Mucosa of gallbladder (tissue), 1 donor: ENCODE measurements at regions not wholly inside any gene's neighbourhood (a gene's known extent, or its start where the extent isn't known, plus 50 kb on each side); places are given as distances from the start of the nearest gene placed in this dataset.

Source experiments
- DNase-seq: peaks from one replicate; pipeline ENCODE4 v3.0.0-alpha.2; 2020; ENCODE audit warnings: low spot score
- donor health status: DM: no; HTN: no; CAD: no.

DNA sequence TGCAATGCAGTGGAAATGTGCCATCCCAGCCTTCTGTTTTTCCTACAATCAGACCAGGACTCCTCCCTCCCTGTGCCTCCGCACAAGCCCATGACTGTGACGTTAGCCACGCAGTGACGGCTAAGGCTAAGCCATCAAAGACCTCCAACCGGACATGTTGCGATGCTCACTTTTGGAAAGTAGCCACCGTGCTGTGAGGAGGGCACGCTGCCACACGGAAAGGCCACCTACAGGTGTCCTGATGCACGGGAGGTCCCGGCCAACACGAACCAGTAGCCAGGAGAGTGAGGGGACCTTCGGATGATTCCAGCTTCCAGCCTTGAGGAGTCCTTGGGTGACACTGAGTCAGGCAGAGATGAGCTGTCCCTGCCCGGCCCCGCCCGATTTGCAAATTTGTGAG lies 53.9 kb downstream of the FOXL1 start:
- DNase-seq: no peak

GRCh38 chr16:86632944-86633343 lies 54.6 kb downstream of the FOXL1 start:
- no peak for DNase-seq

DNA sequence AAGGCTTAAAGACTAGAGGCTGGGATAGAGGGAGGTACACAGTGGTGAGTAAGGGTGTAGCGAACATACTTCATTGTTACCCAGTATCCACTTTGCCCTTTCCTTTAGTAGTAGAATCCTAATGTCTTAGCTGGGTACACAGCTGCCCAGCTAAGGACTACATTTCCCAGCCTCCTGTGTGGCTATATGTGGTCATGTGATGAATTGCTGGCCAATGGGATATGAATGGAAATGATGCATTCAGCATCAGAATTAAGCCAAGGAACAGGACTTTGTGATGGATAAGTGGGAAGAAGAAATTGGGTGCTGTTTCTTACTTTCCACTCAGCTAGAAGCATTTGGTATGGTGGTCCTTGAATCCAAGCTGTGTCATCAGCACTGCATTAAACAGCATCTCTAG lies 55.9 kb downstream of the FOXL1 start:
- no peak for DNase-seq

DNA sequence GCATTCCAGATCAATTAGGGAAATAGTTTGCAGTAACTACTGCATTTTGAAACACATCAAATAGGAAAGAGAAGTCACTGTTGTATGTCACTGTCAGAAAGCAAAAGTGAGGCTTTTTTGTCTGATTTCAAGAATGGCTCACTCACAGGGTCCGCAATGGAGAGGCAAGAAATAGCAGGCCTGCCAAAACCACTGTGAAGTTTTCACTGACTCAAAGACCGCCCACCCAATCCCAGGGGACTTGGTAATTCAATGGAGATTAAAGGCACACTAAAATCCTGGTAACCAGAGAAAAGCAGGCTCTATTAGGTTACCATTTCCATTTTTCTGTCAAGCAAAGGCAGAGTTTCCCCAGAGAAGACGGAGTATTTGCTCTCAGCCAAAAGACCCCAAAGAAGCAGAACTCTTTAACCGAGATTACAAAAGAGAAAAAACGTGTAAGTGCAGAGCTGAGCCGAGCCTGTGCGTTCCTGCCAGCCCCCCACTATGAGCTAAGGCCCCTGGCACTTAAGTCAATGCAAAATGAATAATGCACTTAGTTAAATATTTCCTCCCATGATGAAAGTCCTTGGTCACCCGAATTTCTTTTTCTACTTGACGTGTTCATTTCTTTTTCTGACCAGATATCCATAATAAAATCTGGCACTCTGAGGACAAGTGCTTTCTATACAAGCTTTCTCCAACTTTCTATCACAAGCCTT lies 57.0 kb downstream of the FOXL1 start:
- no peak for DNase-seq

DNA sequence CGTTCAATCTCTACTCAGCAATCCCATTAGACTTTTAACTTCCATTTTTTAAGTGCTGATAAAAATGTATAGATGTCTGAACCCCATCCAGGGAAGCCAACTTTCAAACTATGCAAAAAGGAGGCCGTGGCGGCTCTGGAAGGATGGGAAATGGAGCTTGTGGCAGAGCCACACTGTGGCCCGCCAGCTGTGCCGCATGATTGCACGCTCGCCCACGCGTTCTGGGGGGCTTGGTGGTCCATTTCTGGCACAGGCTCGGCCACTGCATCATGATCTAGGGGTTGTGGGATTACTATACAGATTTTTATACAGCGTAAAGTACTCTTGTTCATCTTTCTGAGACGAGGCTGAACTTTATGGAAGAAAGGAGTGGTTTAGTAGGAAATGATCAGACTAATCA lies 57.6 kb downstream of the FOXL1 start:
- no peak for DNase-seq

GRCh38 chr16:86637744-86638143 lies 59.4 kb downstream of the FOXL1 start:
- DNase-seq: no peak

DNA sequence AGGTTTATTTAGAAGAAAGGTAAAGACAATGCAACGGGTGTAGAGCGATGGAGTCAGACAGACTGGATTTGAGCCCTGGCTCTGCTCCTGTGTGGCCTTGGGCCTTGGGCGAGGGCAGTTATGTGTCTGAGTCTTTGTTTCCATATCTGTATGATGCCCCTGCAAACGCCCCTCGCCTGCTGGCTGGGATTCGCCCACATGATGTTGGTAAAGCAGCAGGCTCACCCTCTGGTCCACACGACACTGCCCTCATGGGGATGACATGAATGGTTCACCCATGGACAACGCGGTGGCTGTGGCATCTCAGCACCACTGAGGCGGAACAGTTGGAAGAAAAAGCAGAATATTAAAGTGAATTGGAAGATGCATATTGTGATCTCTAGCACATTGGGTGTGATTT lies 60.3 kb downstream of the FOXL1 start:
- no peak for DNase-seq

- no peak for DNase-seq
Observed at GRCh38 chr16:86639354-86639753, 61.0 kb downstream of the FOXL1 start.

DNA sequence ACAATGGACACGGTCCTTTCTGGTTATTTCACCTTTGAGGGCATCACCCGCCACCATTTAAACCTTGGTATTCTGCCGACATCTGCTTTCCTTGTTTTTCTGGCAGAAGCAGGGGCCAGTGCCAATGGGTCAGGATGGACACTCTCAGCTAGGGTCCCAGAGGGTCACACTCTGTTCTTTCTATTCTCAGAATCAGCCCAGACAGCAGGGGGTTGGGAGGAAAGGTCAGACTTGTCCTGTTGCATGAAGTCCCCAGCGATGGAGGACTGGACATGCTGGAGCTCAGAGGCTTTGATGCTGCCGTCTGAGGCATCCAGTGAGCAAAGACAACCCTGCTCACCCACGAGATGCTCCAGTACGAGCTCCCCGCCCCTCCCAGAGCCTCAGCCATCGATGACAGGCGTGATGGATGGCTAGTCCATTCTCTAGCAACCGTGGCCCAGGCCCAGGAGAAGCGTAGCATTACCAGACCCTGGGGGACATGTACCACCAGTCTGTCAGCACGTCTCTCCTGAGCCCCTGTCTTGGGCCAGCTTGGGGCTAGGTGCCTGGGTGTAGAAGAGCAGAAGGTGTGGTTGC lies 62.0 kb downstream of the FOXL1 start:
- no peak for DNase-seq

- no peak for DNase-seq
Observed at GRCh38 chr16:86642087-86642486, 63.7 kb downstream of the FOXL1 start.

GRCh38 chr16:86643671-86644070 lies 65.3 kb downstream of the FOXL1 start:
- no peak for DNase-seq

GRCh38 chr16:86647561-86647960 lies 69.2 kb downstream of the FOXL1 start:
- no peak for DNase-seq

- no peak for DNase-seq
Observed at GRCh38 chr16:86649875-86650274, 71.5 kb downstream of the FOXL1 start.

DNA sequence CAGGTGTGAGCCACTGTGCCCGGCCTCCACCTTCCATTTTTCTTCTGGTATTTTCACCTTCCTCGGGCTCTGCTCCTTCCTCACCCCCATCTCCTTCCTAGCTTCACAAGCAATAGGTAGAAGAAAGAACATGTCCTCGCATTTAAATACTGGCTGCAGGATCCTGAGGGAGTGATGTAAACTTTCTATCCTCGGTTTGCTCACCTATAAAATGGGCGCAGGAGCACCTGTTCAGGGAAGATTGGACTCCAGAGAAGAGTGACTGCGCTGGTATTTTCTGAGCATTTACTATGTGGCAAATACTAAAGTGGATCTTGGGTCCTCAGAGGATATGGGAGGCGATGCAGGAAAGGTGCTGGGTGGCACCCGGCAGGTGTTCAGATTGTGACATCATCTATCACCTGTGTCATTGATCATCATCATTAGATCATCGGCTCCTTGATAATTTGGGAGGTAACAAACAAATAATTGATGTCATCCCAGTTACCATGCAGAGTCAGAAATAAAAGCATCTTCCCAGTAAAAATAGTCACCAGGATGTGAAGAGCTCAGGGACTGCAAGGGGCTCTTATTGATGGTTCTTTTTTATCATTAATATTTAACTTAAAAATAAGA lies 72.8 kb downstream of the FOXL1 start:
- no peak for DNase-seq

- no peak for DNase-seq
Observed at GRCh38 chr16:86651823-86652222, 73.5 kb downstream of the FOXL1 start.

DNA sequence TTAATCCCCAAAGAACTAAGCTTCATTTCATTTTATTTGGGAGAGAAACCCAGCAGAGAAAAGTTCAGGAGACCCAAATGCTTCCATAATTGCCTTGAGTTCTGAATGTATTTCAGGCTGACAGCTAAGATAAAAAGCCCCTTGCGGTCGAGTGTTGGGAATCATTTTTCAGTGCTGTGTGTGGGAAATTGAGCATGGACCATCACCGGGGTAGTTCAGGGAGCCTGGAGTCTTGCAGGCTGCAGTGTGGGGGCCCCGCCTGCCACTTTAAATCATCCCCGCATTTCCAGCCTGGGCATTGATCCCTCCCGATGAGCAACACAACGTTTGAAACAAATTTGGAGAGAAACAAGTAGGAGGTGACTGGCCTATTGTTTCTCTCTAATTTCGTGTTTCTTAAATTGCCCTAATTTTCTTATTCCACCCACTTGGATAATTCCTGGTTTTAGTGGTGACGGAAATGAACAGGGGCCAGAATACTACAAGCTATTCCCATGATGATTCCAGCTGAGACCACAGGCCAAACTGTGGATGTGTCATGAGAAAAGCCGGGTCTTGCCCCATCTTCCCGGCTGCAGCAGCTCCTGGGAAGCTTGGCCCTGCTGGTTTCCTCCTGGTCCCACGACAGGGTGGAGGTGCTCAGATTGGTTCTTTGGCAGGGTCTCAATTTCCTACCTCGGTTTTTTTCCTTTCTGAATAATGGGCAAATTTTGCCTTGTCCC lies 75.1 kb downstream of the FOXL1 start:
- DNase-seq: no peak

DNA sequence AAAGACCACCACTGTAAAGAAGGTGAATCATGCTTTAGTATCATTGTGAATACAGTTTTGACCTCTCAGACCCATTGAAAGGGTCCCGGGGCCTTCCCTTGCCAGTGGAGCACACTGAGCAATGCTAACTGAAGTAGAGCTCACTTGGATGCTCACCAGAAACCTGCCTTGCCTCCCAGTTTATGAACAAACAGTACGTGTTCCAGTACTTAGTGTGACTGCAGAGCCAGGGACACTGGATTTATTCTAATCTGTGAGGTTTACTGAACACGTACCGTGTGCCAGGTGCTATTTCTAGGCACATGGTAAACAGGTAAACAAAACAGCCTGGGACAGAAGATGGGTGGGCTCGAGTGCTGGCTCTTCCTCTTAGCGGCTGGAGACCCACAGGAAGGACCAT lies 79.6 kb downstream of the FOXL1 start:
- no peak for DNase-seq

DNA sequence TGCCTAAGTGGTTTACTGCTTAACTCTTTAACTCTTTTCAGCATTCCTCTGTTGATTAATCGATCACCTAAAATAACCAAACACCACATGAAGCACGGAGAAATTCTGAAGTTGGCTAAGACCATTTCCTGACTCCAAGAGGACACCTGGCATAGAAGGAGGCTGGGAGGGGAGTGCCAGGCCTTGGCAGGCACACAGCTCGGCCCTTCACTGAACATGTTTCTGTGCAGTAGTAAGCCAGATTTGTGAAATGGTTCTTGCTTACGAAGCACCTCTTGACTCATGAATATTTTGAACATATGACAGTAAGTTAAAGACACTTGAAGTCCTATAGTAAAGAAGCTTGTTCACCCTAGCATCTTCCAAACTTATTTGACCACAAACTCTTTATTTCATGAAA lies 82.3 kb downstream of the FOXL1 start:
- no peak for DNase-seq

DNA sequence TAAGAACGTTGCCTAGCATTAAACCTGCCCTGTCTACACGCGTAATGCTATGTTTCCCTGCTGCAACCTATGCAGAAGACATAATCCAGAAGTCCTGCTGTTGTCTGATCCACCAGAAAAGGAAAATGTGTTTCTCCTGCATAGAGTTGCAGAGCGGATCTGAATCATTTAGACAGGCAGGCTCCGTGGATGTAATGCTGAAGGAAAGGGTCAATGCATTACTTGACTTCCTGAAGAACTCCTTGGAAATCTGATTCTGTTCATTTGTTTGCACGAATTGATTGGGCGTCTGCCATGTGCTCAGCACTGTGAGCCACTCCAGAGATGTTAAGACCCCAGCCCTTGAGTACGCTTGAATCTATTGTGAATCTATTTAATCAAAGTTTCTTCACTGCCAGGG lies 83.4 kb downstream of the FOXL1 start:
- no peak for DNase-seq

DNA sequence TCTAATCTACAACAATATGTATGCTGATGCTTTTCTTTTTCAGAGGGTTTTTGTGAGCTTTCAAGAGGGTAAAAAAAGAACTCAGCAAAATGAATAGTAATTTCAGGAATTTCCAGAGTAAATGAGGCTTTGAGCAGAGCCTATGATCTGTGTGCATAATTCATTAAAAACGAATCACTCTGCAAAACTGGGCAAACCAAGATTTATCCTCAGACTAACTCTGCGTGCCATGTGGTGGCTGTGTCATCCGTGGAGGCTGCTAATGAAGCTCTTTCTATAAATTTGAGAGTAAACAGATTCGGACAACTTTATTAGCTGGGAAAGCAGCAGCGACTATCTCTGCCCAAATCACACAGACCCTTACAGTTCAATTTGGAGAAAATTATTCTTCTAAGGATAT lies 83.8 kb downstream of the FOXL1 start:
- DNase-seq: no peak

DNA sequence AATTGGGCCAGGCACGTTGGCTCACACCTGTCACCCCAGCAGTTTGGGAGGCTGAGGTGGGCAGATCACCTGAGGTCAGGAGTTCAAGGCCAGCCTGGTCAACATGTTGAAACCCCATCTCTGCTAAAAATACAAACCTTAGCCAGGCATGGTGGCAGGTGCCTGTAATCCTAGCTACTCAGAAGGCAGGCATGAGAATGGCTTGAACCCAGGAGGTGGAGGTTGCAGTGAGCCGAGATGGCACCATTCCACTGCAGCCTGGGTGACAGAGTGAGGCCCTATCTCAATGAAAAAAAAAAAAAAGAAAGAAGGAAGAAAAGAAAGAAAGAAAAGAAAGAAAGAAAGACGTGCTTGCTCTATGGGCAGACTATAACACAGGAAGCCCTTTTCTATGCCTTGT lies 84.4 kb downstream of the FOXL1 start:
- DNase-seq: no peak

DNA sequence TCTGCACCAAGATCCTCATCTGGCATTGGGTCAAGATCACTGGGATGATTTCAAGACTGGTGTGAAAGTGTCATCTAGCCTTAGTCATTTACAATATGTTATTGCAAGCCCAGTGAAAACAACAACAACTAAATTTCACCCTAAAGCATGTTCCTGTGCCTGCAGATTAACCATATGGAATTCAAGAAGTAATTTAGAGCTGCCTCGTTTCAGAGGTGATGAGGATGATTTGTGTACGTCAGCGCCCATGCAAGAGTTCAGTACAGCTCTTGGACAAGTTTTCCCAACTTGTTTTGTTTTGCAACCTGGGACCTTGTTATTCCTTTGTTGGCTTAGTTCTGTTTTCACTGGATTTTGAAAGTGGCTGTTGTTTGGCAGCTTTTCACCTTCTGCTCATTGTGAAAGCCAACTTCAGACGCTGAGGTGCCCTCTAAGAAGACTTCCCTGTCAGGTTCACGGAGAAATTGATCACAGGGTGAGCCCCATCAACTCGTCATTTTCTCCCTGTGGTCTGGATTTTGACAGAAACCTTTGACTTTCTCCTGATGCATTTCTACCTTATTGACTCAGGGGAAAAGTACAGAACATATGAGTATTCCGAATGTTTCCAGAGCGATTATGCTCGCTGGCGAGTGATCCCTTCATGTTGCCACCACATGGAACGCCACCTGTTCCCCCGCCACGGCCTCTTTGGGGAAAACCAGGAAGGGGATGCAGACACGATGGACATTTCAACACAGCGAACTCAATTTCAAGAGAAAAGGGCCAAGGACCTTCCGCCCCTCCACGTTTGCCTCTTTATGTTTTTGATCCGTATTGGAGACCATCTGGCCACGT lies 85.6 kb downstream of the FOXL1 start:
- no peak for DNase-seq
